Ammon's horn (tissue), 1 donor: ENCODE measurements at regions not wholly inside any gene's neighbourhood (a gene's known extent, or its start where the extent isn't known, plus 50 kb on each side); places are given as distances from the start of the nearest gene placed in this dataset.

Experiments used
- DNase-seq: peaks from one replicate; pipeline ENCODE4 v3.0.0-alpha.2; 2016; ENCODE audit warnings: low spot score

- no peak for DNase-seq
These were observed 282.2 kb upstream of the ATP5MC3 start for GRCh38 chr2:175463589-175464310.

GRCh38 chr2:175463169-175463568, 281.7 kb upstream of the ATP5MC3 start:
- DNase-seq, result no peak

- no peak for DNase-seq
These were observed 280.7 kb upstream of the ATP5MC3 start for GRCh38 chr2:175462246-175462645.

GRCh38 chr2:175461839-175462238, 280.3 kb upstream of the ATP5MC3 start:
- no peak for DNase-seq

- no peak for DNase-seq
These were observed 276.5 kb upstream of the ATP5MC3 start for GRCh38 chr2:175457895-175458448.

GRCh38 chr2:175454953-175455389, 273.5 kb upstream of the ATP5MC3 start:
- DNase-seq, result no peak

- DNase-seq, result no peak
These were observed 268.7 kb upstream of the ATP5MC3 start for GRCh38 chr2:175450029-175450760.

GRCh38 chr2:175449616-175450015, 268.1 kb upstream of the ATP5MC3 start:
- DNase-seq, result no peak

- no peak for DNase-seq
These were observed 264.7 kb upstream of the ATP5MC3 start for GRCh38 chr2:175446201-175446600.

- no peak for DNase-seq
These were observed 263.8 kb upstream of the ATP5MC3 start for GRCh38 chr2:175445281-175445680.

- no peak for DNase-seq
These were observed 260.9 kb upstream of the ATP5MC3 start for GRCh38 chr2:175442441-175442840.

- DNase-seq, result no peak
These were observed 259.8 kb upstream of the ATP5MC3 start for GRCh38 chr2:175441181-175441761.

- no peak for DNase-seq
These were observed 257.9 kb upstream of the ATP5MC3 start for GRCh38 chr2:175439416-175439815.

- no peak for DNase-seq
These were observed 255.7 kb upstream of the ATP5MC3 start for GRCh38 chr2:175437167-175437566.

- DNase-seq, result no peak
These were observed 254.6 kb upstream of the ATP5MC3 start for GRCh38 chr2:175436076-175436475.

- no peak for DNase-seq
These were observed 253.5 kb upstream of the ATP5MC3 start for GRCh38 chr2:175435012-175435411.

GRCh38 chr2:175432793-175433192, 251.3 kb upstream of the ATP5MC3 start:
- DNase-seq, result no peak

GRCh38 chr2:175432021-175432420, 250.5 kb upstream of the ATP5MC3 start:
- DNase-seq, result no peak

- DNase-seq, result no peak
These were observed 249.8 kb upstream of the ATP5MC3 start for GRCh38 chr2:175431101-175431946.

GRCh38 chr2:175430236-175430635, 248.7 kb upstream of the ATP5MC3 start:
- no peak for DNase-seq

GRCh38 chr2:175418224-175418835, 236.8 kb upstream of the ATP5MC3 start:
- no peak for DNase-seq
